SK-N-MC (cell line): ENCODE measurements at regions not wholly inside any gene's neighbourhood (a gene's known extent, or its start where the extent isn't known, plus 50 kb on each side); places are given as distances from the start of the nearest gene placed in this dataset.

Experiments
- DNase-seq: peaks from one replicate; pipeline ENCODE4 v3.0.0-alpha.2; 2011; ENCODE audit warnings: low read depth, low spot score
- H3K27ac ChIP-seq: fragments of 200-600 bp; sonication (generic); 2 replicates; pipeline ENCODE4 v1.5.1; 2016; ENCODE audit warnings: mixed run types
- H3K36me3 ChIP-seq: fragments of 200-600 bp; sonication (generic); 2 replicates; pipeline ENCODE4 v1.6.1; 2017; ENCODE audit warnings: antibody characterized with exemption, low read length, mixed read lengths; ENCODE audit not compliant: insufficient read depth
- H3K4me3 ChIP-seq: fragments of 200-600 bp; sonication (generic); 2 replicates; pipeline ENCODE4 v1.5.1; 2016
- H3K9ac ChIP-seq: fragments of 200-600 bp; sonication (generic); 2 replicates; pipeline ENCODE4 v1.8.0; 2017; ENCODE audit warnings: mixed run types, mixed read lengths; ENCODE audit not compliant: insufficient read length
- H3K9me3 ChIP-seq: fragments of 200-600 bp; sonication (generic); 2 replicates; pipeline ENCODE4 v1.6.1; 2017; ENCODE audit warnings: low read depth, mild to moderate bottlenecking, antibody characterized with exemption, low read length, moderate library complexity, mixed read lengths
- EZH2 ChIP-seq: fragments of 200-600 bp; sonication (generic); IDR thresholded peaks from one replicate; pipeline ENCODE4 v1.6.1; 2017; ENCODE audit warnings: antibody characterized with exemption
- FOXP2 ChIP-seq: optimal IDR thresholded peaks from 2 replicates; pipeline ENCODE3; 2011; ENCODE audit warnings: mild to moderate bottlenecking, moderate library complexity; ENCODE audit not compliant: insufficient read depth; ENCODE audit errors: extremely low read length, control extremely low read depth
- POLR2AphosphoS5 ChIP-seq: IDR thresholded peaks from 2 replicates; pipeline ENCODE4 v1.6.1; 2012; ENCODE audit warnings: mild to moderate bottlenecking, low read depth, low read length, borderline replicate concordance

DNA sequence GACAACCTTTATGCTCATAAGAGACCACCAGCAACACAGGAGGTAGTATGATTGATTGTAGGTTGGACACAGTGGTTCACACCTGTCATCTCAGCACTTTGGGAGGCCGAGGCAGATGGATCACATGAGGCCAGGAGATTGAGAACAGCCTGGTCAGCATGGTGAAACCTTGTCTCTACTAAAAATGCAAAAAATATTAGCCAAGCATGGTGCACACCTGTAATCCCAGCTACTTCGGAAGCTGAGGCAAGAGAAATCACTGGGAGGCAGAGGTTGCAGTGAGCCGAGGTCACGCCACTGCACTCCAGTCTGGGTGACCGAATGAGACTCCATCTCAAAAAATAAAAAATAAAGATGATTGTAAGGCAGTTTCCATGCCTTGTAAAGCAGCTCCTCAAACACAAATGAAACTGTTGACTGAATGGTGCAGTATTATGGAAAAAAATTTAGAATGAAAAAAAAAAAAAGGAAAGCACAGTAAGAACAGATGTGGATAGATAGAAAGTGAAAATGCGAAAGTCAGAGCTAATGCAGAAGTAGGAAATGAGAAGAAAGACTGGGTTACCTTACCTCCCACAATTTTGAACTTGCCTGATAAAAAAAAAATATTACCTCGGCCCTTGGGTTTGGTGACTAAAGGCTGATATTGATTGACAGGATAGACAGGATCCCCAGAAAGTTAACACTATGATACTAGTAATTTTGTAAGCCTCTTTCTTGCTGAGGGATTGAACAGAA lies 249.2 kb upstream of the TRAM1L1 start:
- no peak for TF ChIP-seq POLR2AphosphoS5
- TF ChIP-seq FOXP2 = no peak
- TF ChIP-seq EZH2 = no peak
- DNase-seq = no peak

DNA sequence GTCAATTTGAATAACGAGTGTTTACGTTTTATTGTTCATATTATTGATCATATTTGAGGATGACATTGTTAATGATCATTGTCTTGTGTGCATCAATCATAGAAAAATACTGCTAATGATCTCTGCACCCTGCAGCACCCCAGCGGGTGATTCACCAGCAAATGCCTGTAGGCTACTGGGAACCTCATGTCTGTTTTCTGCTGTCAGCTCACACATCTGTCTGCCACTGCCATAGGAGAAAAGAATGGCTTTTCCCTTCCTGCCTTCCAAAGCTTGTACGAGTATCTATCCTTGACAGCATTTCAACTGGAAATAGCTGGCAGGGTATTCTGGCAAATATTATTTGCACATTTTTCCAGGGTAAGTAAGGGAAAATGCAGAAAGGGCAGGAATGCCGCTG lies 272.1 kb upstream of the TRAM1L1 start:
- H3K9ac ChIP-seq = no peak overlapping the region
- H3K4me3 ChIP-seq = no peak overlapping the region

More for the DNA sequence above, 249.2 kb upstream of the TRAM1L1 start:
- H3K27ac ChIP-seq = no peak overlapping the region
- H3K36me3 ChIP-seq = no peaks in the 10 kb centered on the region
- H3K4me3 ChIP-seq = no peak overlapping the region
- H3K9me3 ChIP-seq = no peaks in the 10 kb centered on the region
- no peak overlapping the region for H3K9ac ChIP-seq

DNA sequence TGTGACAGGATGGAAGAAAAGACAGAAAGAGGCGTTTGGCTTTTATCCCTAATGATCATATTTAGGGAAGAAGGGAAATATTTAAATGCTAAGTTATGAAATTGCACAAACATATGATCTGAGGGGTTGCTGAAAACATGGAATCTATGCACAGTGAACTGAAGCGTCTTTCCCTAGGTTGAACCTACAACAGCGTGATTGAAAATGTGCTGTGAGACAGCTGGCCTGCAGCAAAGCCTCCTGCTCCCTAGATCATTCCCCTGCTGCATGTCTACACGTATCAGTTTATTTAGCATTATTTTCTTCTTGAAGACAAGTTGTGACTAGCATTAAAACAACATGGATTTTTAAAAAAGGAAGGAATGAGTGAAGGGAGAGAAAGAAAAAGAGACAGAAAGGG lies 272.5 kb upstream of the TRAM1L1 start:
- no peak for DNase-seq
- H3K9ac ChIP-seq = no peak overlapping the region
- TF ChIP-seq FOXP2 (no peak), POLR2AphosphoS5 (no peak), EZH2 (no peak)
- H3K9me3 ChIP-seq = no peaks in the 10 kb centered on the region
- no peak overlapping the region for H3K27ac ChIP-seq
- no peaks in the 10 kb centered on the region for H3K36me3 ChIP-seq
- no peak overlapping the region for H3K4me3 ChIP-seq

More for the DNA sequence above, 272.1 kb upstream of the TRAM1L1 start:
- H3K27ac ChIP-seq = no peak overlapping the region
- DNase-seq = no peak
- no peaks in the 10 kb centered on the region for H3K9me3 ChIP-seq
- no peaks in the 10 kb centered on the region for H3K36me3 ChIP-seq
- TF ChIP-seq POLR2AphosphoS5 (no peak), FOXP2 (no peak), EZH2 (no peak)

DNA sequence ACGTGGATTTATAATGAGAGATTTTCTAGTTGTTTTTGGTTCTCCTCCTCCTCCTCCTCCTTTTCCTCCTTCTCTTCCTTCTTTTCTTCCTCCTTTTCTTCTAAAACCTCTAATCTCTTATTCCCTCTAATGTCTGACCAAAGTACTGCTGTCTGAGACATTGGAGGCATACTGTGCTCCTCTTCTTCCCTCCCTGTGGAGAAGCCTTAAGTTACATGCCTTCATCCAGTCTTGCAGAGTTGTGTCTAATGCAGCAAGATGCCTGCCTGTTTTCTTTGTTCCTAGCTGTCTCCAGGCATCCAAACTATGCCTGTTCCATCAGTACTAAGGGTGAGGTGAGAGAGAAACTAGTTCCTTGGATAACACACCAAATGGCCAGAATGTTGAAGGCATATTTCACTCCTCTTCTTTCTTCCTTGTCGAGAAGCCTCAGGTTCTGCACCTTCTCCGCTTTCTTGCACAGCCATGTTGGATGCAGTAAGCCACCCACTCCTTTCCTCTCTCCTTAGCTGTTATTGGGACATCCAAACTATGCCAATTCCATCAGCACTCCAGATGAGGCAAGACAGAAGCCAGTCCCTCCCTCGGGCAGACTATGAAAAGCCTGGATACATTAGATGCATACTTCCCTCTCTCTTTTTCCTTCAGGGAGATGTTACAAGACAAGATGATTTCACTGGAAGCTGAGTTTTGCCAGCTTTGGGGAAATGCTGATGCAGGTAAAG lies 285.7 kb upstream of the TRAM1L1 start:
- DNase-seq = no peak
- no peaks in the 10 kb centered on the region for H3K36me3 ChIP-seq
- TF ChIP-seq EZH2 (no peak), FOXP2 (no peak), POLR2AphosphoS5 (no peak)
- H3K27ac ChIP-seq = no peak overlapping the region
- no peaks in the 10 kb centered on the region for H3K9me3 ChIP-seq
- H3K4me3 ChIP-seq = no peak overlapping the region
- H3K9ac ChIP-seq = no peak overlapping the region

DNA sequence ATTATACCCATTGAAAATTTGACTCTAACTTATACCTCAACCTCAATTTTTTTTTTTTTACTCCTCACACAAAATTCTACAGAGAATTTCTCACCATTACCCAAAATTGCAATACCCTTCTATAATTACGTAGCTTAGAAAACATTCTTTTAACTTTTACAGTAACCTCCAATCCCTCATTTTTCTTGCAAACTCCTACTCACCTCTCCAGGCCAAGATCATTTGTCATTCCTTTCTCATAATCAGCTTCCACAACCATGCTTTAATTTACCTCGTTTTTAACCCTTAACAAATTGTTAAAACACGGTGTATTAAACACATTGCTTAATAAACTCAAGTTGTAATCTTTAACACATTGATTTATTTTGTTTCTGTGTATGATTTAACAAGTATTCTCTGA lies 289.7 kb upstream of the TRAM1L1 start:
- Histone ChIP-seq H3K27ac (no peak overlapping the region), H3K36me3 (no peaks in the 10 kb centered on the region), H3K9ac (no peak overlapping the region), H3K9me3 (no peaks in the 10 kb centered on the region), H3K4me3 (no peak overlapping the region)
- no peak for DNase-seq
- TF ChIP-seq FOXP2 = no peak
- TF ChIP-seq POLR2AphosphoS5 = no peak
- no peak for TF ChIP-seq EZH2

DNA sequence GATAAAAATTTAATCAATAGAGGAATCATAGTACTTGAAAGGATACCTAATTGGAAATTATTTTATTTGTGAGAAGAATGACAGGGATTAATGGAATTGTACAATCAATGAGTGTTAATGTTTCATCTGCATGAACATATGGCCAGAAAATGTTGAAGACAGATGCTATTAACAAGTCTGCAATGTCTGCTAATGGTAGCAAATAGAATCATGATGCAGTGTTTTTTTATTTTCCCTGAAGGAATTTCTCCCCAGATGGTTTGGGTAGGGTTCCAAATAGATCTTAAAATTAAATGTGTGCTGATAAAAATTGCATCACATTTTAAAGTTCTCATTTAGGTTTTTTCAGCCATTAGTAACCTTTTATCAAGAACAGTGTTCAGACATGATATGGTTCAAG lies 291.3 kb upstream of the TRAM1L1 start:
- Histone ChIP-seq H3K27ac (no peak overlapping the region), H3K4me3 (no peak overlapping the region), H3K36me3 (no peaks in the 10 kb centered on the region), H3K9ac (no peak overlapping the region), H3K9me3 (no peaks in the 10 kb centered on the region)
- DNase-seq = no peak
- TF ChIP-seq POLR2AphosphoS5 = no peak
- no peak for TF ChIP-seq EZH2
- TF ChIP-seq FOXP2 = no peak

DNA sequence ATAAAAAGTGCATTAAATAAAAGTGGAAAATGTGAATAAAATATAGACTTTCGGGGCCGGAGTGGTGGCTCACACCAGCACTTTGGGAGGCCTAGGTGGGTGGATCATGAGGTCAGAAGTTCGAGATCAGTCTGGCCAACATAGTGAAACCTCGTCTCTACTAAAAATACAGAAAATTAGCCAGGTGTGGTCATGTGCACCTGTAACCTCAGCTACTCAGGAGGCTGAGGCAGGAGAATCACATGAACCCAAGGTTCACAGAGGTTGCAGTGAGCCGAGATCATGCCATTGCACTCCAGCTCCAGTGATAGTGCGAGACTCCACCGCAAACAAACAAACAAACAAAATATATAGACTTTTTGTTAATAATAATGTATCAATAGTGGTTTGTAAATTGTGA lies 293.6 kb upstream of the TRAM1L1 start:
- H3K9ac ChIP-seq = no peak overlapping the region
- TF ChIP-seq POLR2AphosphoS5 (no peak), FOXP2 (no peak), EZH2 (no peak)
- no peaks in the 10 kb centered on the region for H3K36me3 ChIP-seq
- no peak for DNase-seq
- H3K9me3 ChIP-seq = no peaks in the 10 kb centered on the region
- H3K27ac ChIP-seq = no peak overlapping the region
- H3K4me3 ChIP-seq = no peak overlapping the region

DNA sequence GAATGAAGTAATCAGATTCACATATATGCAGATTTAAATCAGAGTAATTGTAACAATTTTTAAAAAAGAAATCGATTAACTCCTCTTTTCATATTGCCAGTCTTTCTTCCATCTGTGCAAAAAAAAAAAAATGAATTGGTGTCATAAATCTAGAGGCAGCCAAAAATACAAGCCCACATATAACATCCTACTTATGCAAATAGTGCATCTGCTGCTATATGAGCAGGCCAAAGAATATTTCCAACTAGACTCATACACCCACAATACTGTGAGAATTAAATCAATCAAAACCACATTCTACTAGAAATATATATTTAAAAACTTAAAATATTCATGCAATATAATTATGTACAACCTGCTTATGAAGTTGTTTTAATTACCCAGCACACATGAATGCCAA lies 298.1 kb upstream of the TRAM1L1 start:
- no peak for DNase-seq
- H3K9me3 ChIP-seq = no peaks in the 10 kb centered on the region
- H3K27ac ChIP-seq = no peak overlapping the region
- no peak for TF ChIP-seq EZH2
- TF ChIP-seq POLR2AphosphoS5 = no peak
- no peak for TF ChIP-seq FOXP2
- no peaks in the 10 kb centered on the region for H3K36me3 ChIP-seq
- no peak overlapping the region for H3K4me3 ChIP-seq
- H3K9ac ChIP-seq = no peak overlapping the region
